H1 (cell line): ENCODE measurements at regions not wholly inside any gene's neighbourhood (a gene's known extent, or its start where the extent isn't known, plus 50 kb on each side); places are given as distances from the start of the nearest gene placed in this dataset.

Experiments
- E2F6 ChIP-seq: IDR thresholded peaks from 2 replicates; pipeline ENCODE4 v1.6.1; 2012; ENCODE audit warnings: inconsistent platforms
- KDM5A ChIP-seq: fragments of 200-600 bp; IDR thresholded peaks from 2 replicates; pipeline ENCODE4 v1.7.1; 2012; ENCODE audit warnings: mild to moderate bottlenecking, low read length, inconsistent platforms, mixed read lengths
- SP2 ChIP-seq: IDR thresholded peaks from 2 replicates; pipeline ENCODE4 v1.6.1; 2012; ENCODE audit warnings: mild to moderate bottlenecking, low read length, inconsistent platforms
- YY1 ChIP-seq: IDR thresholded peaks from 2 replicates; pipeline ENCODE4 v1.6.1; 2011; ENCODE audit warnings: low read depth, mild to moderate bottlenecking, low read length

- TF ChIP-seq KDM5A (no peak), E2F6 (no peak), SP2 (no peak), YY1 (no peak)
Observed at GRCh38 chr7:110591341-110591740, 499.6 kb upstream of the LRRN3 start (continued).
